GM18861 (cell line): ENCODE measurements at regions not wholly inside any gene's neighbourhood (a gene's known extent, or its start where the extent isn't known, plus 50 kb on each side); places are given as distances from the start of the nearest gene placed in this dataset.

Experiments
- ATAC-seq: cut with Tn5 transposase; IDR thresholded peaks from one replicate; pipeline ENCODE4 v1.9.1; 2021; ENCODE audit not compliant: unreplicated experiment

DNA sequence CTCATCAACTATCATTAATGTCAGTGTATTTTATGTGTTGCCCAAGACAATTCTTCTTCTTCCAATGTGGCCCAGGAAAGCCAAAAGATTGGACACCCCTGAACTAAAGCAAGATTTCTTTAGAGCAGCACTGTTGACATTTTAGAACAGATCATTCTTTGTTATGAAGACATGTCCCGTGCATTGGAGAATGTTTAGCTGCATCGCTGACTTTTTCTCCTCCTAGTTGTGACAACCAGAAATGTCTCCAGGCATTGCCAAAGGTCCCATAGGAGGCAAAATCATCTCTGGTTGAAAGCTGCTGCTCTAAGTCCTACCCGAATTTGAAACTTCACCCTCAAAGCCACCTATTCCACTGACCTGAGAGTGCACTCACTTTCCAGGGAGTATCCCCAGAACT, 62.7 kb upstream of the IRX6 start:
- ATAC-seq: no peak

DNA sequence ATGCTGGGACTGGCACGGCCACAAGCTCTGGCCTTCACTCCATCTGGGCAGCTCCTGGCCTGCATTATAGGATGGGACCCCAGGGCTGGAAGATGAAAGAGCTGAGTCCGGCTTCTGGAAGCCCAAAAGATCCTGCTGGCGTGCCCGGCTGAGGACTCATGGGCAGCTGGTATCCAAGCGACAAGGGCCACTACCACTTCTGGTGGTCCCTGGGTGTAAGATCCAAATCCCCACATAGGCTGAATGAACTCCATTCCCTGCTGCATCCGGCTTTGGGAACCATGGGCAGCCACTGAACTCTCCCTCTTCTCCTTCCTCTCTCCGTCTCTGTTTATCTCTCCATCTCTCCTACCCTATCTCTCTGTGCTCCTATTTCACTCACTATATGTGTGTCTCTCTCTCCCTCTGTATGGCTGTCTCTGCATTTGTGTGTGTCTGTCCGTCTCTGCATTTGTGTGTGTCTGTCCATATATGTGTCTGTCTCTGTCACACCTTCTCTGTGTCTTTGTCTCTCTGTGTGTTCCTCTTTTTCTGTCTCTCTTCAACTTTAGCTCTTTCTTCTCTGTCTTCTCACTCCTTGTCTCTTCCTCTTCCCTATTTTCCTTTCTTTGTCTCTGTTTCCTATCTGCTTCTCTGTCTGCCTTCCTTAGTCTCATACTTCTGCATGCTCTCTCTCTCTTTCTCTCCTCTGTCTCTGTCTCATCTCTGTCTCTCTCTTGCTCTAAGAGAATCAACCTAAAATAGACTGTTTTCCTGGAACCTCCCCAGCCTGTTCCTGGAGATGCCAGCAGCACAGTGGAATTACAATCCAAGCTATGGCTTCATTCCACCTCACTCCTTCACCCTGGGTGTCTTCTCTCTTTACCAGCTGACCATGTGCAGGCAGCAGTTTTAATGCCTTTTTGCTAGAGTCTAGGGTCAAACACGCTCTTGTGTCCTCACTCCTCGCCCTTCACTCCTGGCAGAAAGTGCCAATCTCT, 60.4 kb upstream of the IRX6 start:
- ATAC-seq: no peak

- ATAC-seq: no peak
Measured at GRCh38 chr16:55264949-55265348, 59.1 kb upstream of the IRX6 start.

- ATAC-seq: no peak
Measured at GRCh38 chr16:55265926-55266325, 58.1 kb upstream of the IRX6 start.

- ATAC-seq: no peak
Measured at GRCh38 chr16:55271945-55272513, 52.0 kb upstream of the IRX6 start.

DNA sequence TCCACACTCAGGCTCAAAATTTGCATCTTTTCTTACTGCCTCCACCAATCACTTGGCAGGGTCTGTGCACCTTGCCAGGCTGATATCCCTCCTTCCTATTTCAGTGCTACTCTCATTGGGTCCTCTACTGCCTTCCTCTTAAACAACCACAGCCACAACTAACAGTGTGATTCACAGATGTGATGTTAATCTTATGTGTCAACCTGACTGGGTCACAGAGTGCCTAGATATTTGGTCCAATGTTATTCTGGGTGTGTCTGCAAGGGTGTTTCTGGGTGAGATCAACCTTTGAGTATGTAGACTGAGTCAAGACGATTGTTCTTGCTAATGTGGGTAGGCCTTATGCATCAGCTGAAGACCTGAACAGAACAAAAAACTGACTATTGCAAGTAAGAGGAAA, 51.3 kb upstream of the IRX6 start:
- ATAC-seq: no peak

- no peak for ATAC-seq
Measured at GRCh38 chr16:55273356-55273755, 50.6 kb upstream of the IRX6 start.

DNA sequence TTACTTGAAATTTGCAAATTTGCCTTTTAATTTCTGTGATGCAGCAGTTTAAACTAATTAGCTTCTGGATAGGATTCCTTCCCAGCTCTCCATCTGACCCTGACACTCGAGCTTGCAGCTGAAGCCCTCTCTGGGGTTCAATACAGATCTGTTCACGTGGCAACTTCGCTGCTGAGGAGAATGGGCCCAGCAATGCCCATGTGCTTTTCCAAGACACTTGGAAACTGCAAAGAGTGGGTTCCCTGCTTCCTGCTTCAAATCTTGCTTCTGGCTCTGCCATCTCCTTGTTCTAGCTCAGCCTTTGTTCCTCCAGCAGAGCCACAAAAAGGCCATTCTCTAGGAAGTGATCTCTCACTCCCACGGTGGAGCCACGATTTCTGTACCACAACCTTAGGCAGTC, 50.0 kb upstream of the IRX6 start:
- no peak for ATAC-seq
